SK-N-SH treated with all-trans-retinoic acid at 6 μM for 48 hours (cell line): ENCODE measurements at regions not wholly inside any gene's neighbourhood (a gene's known extent, or its start where the extent isn't known, plus 50 kb on each side); places are given as distances from the start of the nearest gene placed in this dataset.

ENCODE experiments used
- ATAC-seq: fragments of 200-7000 bp; cut with Tn5 transposase; 3 replicates; pipeline ENCODE4 v1.9.1; 2020; ENCODE audit warnings: mild to moderate bottlenecking, moderate library complexity
- ARNTL ChIP-seq: fragments of 450-650 bp; formaldehyde crosslinking; IDR thresholded peaks from 2 replicates; pipeline ENCODE4 v1.5.0; 2020; ENCODE audit warnings: low read depth, mild to moderate bottlenecking, moderate library complexity, borderline replicate concordance
- BACH2 ChIP-seq: fragments of 250-450 bp; sonication (Bioruptor Pico); IDR thresholded peaks from 2 replicates; pipeline ENCODE4 v1.9.0; 2021; ENCODE audit warnings: mild to moderate bottlenecking, borderline replicate concordance
- CSDC2 ChIP-seq: fragments of 250-450 bp; sonication (Bioruptor Pico); IDR thresholded peaks from 2 replicates; pipeline ENCODE4 v1.5.0; 2020; ENCODE audit warnings: mild to moderate bottlenecking, moderate library complexity
- ESRRG ChIP-seq: fragments of 250-450 bp; sonication (Bioruptor Pico); IDR thresholded peaks from 2 replicates; pipeline ENCODE4 v1.6.1; 2021; ENCODE audit warnings: mild to moderate bottlenecking
- GLIS3 ChIP-seq: fragments of 250-450 bp; sonication (Bioruptor Pico); IDR thresholded peaks from 2 replicates; pipeline ENCODE4 v1.5.0; 2020; ENCODE audit warnings: mild to moderate bottlenecking, moderate library complexity
- OSR1 ChIP-seq: fragments of 250-450 bp; sonication (Bioruptor Pico); IDR thresholded peaks from 2 replicates; pipeline ENCODE4 v1.8.0; 2022; ENCODE audit warnings: moderate library complexity, mild to moderate bottlenecking, inconsistent platforms
- PPARA ChIP-seq: fragments of 250-450 bp; sonication (Bioruptor Pico); IDR thresholded peaks from 2 replicates; pipeline ENCODE4 v1.5.0; 2020; ENCODE audit warnings: mild to moderate bottlenecking, borderline replicate concordance
- RARB ChIP-seq: fragments of 250-450 bp; sonication (Bioruptor Pico); IDR thresholded peaks from 2 replicates; pipeline ENCODE4 v1.8.0; 2021; ENCODE audit warnings: mild to moderate bottlenecking, moderate library complexity
- SNAI2 ChIP-seq: fragments of 250-450 bp; sonication (Bioruptor Pico); IDR thresholded peaks from 2 replicates; pipeline ENCODE4 v1.5.0; 2020; ENCODE audit warnings: mild to moderate bottlenecking, moderate library complexity
- TCF4 ChIP-seq: fragments of 250-450 bp; sonication (Bioruptor Pico); IDR thresholded peaks from 2 replicates; pipeline ENCODE4 v1.8.0; 2021; ENCODE audit warnings: mild to moderate bottlenecking, moderate library complexity, borderline replicate concordance
- TOX ChIP-seq: fragments of 250-450 bp; sonication (Bioruptor Pico); IDR thresholded peaks from 2 replicates; pipeline ENCODE4 v1.8.0; 2021; ENCODE audit warnings: mild to moderate bottlenecking, moderate library complexity, borderline replicate concordance
- ZC3H10 ChIP-seq: fragments of 250-450 bp; sonication (Bioruptor Pico); IDR thresholded peaks from 2 replicates; pipeline ENCODE4 v1.5.1; 2021; ENCODE audit warnings: mild to moderate bottlenecking, moderate library complexity
- ZFP3 ChIP-seq: fragments of 250-450 bp; sonication (Bioruptor Pico); IDR thresholded peaks from 2 replicates; pipeline ENCODE4 v1.5.0; 2020; ENCODE audit warnings: mild to moderate bottlenecking, moderate library complexity
- ZFP30 ChIP-seq: fragments of 450-650 bp; formaldehyde crosslinking; IDR thresholded peaks from 2 replicates; pipeline ENCODE4 v1.5.0; 2022; ENCODE audit warnings: mild to moderate bottlenecking, moderate library complexity
- ZNF565 ChIP-seq: fragments of 450-650 bp; formaldehyde crosslinking; conservative IDR thresholded peaks from 2 replicates; pipeline ENCODE4 v1.5.0; 2020; ENCODE audit warnings: low read depth, mild to moderate bottlenecking, moderate library complexity
- ZNF70 ChIP-seq: fragments of 450-650 bp; formaldehyde crosslinking; IDR thresholded peaks from 2 replicates; pipeline ENCODE4 v1.5.0; 2020; ENCODE audit warnings: mild to moderate bottlenecking, moderate library complexity
- ZNF8 ChIP-seq: fragments of 450-650 bp; formaldehyde crosslinking; IDR thresholded peaks from 2 replicates; pipeline ENCODE4 v1.5.0; 2020; ENCODE audit warnings: mild to moderate bottlenecking, moderate library complexity
- TF ChIP-seq, protein P1 (sequence below): fragments of 250-450 bp; sonication (Bioruptor Pico); IDR thresholded peaks from 2 replicates; pipeline ENCODE4 v1.8.0; 2021; ENCODE audit warnings: low read depth, mild to moderate bottlenecking, moderate library complexity, borderline replicate concordance
- TF ChIP-seq, protein P2 (sequence below): fragments of 250-450 bp; sonication (Bioruptor Pico); IDR thresholded peaks from 2 replicates; pipeline ENCODE4 v1.5.1; 2020; ENCODE audit warnings: low read depth, mild to moderate bottlenecking, moderate library complexity
- TF ChIP-seq, protein P3 (sequence below): fragments of 250-450 bp; sonication (Bioruptor Pico); IDR thresholded peaks from 2 replicates; pipeline ENCODE4 v1.5.0; 2020; ENCODE audit warnings: mild to moderate bottlenecking, moderate library complexity
- TF ChIP-seq, protein P4 (sequence below): fragments of 250-450 bp; sonication (Bioruptor Pico); IDR thresholded peaks from 2 replicates; pipeline ENCODE4 v1.8.0; 2020; ENCODE audit warnings: mild to moderate bottlenecking, moderate library complexity, borderline replicate concordance

DNA sequence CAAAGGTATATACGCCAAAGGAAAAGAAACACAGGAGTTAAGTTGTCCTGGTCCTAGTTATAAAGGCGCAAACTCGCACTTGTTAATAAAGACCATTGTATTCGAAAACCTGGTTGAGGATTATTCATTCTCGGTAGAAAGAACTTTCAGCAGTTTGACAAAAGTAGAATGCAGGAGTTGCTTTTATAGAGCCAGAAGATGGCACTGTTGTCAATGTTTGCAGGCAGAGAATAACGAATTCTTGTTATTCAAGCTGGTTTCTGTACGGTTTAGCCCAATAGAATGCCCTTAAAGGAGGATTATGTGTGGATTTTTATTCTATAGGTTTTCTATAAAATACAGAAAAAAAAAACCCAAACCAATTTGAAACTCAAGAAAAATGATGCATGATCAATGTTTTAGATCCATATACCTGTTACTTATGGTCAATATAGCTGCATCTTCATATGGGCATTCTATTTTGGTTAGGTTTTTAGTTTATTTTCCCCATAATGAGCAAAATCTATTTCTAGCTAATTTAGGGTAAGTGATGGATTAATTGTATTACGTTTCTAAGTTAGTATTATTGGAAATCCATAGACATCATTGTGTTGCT, 510.3 kb downstream of the PLCL1 start:
- TF ChIP-seq CSDC2 (CRISPR knock-in tag): no peak
- no peak for TF ChIP-seq BACH2 (CRISPR knock-in tag)
- TF ChIP-seq TCF4: no peak
- no peak for TF ChIP-seq TOX
- TF ChIP-seq ESRRG (CRISPR knock-in tag): no peak
- no peak for TF ChIP-seq PPARA (CRISPR knock-in tag)
- TF ChIP-seq RARB: no peak
- TF ChIP-seq GLIS3 (CRISPR knock-in tag): no peak
- no peak for TF ChIP-seq ZC3H10 (CRISPR knock-in tag)
- no peak for TF ChIP-seq ZNF8
- TF ChIP-seq, protein P1, sequence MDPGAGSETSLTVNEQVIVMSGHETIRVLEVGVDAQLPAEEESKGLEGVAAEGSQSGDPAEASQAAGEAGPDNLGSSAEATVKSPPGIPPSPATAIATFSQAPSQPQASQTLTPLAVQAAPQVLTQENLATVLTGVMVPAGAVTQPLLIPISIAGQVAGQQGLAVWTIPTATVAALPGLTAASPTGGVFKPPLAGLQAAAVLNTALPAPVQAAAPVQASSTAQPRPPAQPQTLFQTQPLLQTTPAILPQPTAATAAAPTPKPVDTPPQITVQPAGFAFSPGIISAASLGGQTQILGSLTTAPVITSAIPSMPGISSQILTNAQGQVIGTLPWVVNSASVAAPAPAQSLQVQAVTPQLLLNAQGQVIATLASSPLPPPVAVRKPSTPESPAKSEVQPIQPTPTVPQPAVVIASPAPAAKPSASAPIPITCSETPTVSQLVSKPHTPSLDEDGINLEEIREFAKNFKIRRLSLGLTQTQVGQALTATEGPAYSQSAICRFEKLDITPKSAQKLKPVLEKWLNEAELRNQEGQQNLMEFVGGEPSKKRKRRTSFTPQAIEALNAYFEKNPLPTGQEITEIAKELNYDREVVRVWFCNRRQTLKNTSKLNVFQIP (CRISPR knock-in tag): no peak
- TF ChIP-seq, protein P2, sequence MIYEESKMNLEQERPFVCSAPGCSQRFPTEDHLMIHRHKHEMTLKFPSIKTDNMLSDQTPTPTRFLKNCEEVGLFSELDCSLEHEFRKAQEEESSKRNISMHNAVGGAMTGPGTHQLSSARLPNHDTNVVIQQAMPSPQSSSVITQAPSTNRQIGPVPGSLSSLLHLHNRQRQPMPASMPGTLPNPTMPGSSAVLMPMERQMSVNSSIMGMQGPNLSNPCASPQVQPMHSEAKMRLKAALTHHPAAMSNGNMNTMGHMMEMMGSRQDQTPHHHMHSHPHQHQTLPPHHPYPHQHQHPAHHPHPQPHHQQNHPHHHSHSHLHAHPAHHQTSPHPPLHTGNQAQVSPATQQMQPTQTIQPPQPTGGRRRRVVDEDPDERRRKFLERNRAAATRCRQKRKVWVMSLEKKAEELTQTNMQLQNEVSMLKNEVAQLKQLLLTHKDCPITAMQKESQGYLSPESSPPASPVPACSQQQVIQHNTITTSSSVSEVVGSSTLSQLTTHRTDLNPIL: no peak
- no peak for TF ChIP-seq ZFP30
- ATAC-seq: peak; percentile 92

DNA sequence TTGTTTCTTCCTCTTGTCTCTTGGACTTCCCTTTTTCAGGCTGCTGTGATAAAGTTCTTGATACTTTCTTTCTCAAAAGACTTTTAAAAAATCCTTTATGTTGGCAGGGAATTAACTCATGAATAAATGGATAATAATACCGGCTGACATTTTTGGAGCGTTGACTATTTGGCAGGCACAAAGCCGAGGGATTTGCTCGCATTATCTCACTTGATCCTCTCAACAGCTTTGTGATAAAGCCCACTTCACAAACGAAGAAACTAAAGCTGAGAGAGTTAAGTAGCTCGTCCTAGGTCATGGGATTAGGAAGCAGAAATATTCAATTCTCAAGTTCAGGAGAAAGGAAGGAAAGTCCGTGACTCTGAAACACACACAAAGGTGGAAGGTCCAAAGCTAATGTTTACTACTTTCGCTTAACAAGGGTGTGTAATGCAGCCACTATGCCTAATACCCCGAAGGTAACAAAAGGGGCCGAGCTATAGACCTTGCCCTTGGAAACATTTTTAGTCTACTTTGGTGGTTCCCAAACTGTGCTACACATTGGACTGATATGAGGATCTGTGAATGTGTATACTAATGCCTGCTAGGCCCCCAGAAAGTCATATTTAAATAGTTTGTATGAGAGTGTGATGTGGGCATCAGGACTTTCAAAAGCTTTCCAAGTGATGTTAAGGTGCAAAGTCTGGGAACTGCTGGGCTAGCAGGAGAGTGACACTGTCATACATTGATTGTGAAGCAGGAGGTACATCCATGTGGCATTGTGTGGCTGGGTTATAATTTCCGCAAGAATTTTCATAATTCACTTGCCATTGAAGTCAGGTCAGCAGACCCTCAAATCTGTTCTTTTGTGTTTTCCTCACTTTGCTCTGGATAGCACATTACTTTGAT, 508.4 kb downstream of the PLCL1 start:
- ATAC-seq: no peak
- TF ChIP-seq TCF4: no peak
- TF ChIP-seq, protein P2: no peak
- TF ChIP-seq ZFP3 (CRISPR knock-in tag): no peak
- no peak for TF ChIP-seq ESRRG (CRISPR knock-in tag)
- TF ChIP-seq ZNF8: no peak
- TF ChIP-seq ZC3H10 (CRISPR knock-in tag): no peak
- TF ChIP-seq, protein P1 (CRISPR knock-in tag): no peak
- no peak for TF ChIP-seq PPARA (CRISPR knock-in tag)
- TF ChIP-seq ZNF565 (CRISPR knock-in tag): no peak
- no peak for TF ChIP-seq GLIS3 (CRISPR knock-in tag)
- TF ChIP-seq ZNF70 (CRISPR knock-in tag): no peak
- TF ChIP-seq OSR1 (CRISPR knock-in tag): no peak
- no peak for TF ChIP-seq RARB
- TF ChIP-seq BACH2 (CRISPR knock-in tag): no peak
- TF ChIP-seq ZFP30: no peak
- TF ChIP-seq ARNTL (CRISPR knock-in tag): no peak

DNA sequence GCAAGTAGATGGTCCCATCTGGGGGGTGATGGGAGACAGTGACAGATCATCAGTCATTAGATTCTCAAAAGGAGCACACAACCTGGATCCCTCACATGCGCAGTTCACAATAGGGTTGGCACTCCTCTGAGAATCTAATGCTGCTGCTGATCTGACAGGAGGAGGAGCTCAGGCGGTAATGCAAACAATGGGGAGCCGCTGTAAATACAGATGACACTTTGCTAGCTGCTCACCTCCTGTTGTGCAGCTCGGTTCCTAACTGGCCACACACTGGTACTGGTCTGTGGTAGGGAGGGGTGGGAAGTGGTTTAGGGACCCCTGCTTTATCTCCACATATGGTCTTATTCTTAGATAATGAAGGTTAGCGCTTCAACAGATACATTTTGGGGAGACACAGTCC, 506.6 kb downstream of the PLCL1 start:
- ATAC-seq: no peak
- TF ChIP-seq, protein P3, sequence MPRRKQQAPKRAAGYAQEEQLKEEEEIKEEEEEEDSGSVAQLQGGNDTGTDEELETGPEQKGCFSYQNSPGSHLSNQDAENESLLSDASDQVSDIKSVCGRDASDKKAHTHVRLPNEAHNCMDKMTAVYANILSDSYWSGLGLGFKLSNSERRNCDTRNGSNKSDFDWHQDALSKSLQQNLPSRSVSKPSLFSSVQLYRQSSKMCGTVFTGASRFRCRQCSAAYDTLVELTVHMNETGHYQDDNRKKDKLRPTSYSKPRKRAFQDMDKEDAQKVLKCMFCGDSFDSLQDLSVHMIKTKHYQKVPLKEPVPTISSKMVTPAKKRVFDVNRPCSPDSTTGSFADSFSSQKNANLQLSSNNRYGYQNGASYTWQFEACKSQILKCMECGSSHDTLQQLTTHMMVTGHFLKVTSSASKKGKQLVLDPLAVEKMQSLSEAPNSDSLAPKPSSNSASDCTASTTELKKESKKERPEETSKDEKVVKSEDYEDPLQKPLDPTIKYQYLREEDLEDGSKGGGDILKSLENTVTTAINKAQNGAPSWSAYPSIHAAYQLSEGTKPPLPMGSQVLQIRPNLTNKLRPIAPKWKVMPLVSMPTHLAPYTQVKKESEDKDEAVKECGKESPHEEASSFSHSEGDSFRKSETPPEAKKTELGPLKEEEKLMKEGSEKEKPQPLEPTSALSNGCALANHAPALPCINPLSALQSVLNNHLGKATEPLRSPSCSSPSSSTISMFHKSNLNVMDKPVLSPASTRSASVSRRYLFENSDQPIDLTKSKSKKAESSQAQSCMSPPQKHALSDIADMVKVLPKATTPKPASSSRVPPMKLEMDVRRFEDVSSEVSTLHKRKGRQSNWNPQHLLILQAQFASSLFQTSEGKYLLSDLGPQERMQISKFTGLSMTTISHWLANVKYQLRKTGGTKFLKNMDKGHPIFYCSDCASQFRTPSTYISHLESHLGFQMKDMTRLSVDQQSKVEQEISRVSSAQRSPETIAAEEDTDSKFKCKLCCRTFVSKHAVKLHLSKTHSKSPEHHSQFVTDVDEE (CRISPR knock-in tag): no peak
- TF ChIP-seq ZFP3 (CRISPR knock-in tag) (no peak), ZFP30 (no peak), SNAI2 (CRISPR knock-in tag) (no peak), BACH2 (CRISPR knock-in tag) (no peak), OSR1 (CRISPR knock-in tag) (no peak), GLIS3 (CRISPR knock-in tag) (no peak), TOX (no peak), ARNTL (CRISPR knock-in tag) (no peak), CSDC2 (CRISPR knock-in tag) (no peak), ESRRG (CRISPR knock-in tag) (no peak)
- TF ChIP-seq, protein P4, sequence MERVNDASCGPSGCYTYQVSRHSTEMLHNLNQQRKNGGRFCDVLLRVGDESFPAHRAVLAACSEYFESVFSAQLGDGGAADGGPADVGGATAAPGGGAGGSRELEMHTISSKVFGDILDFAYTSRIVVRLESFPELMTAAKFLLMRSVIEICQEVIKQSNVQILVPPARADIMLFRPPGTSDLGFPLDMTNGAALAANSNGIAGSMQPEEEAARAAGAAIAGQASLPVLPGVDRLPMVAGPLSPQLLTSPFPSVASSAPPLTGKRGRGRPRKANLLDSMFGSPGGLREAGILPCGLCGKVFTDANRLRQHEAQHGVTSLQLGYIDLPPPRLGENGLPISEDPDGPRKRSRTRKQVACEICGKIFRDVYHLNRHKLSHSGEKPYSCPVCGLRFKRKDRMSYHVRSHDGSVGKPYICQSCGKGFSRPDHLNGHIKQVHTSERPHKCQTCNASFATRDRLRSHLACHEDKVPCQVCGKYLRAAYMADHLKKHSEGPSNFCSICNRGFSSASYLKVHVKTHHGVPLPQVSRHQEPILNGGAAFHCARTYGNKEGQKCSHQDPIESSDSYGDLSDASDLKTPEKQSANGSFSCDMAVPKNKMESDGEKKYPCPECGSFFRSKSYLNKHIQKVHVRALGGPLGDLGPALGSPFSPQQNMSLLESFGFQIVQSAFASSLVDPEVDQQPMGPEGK (CRISPR knock-in tag): no peak
- TF ChIP-seq, protein P1 (CRISPR knock-in tag): no peak
